ENCODE measurements at regions not wholly inside any gene's neighbourhood (a gene's known extent, or its start where the extent isn't known, plus 50 kb on each side); places are given as distances from the start of the nearest gene placed in this dataset.

GRCh38 chr7:18162657-18163056 is 135.0 kb upstream of the PRPS1L1 start:
- TF ChIP-seq CREB1 (IDR thresholded peaks at IDR 0.05; ENCODE audit: low read depth) (no peak), REST (IDR thresholded peaks at IDR 0.05; ENCODE audit: low read depth, low read length) (no peak), EZH2 (IDR thresholded peaks at IDR 0.05; ENCODE audit: borderline replicate concordance, control insufficient read depth, low read depth, low read length) (no peak), JUND (IDR thresholded peaks at IDR 0.05; ENCODE audit: low read depth, low read length) (no peak), EP300 (IDR thresholded peaks at IDR 0.05; ENCODE audit: borderline replicate concordance in 1 of 2, control insufficient read depth in 1 of 2, low read depth in 2 of 2, low read length in 2 of 2) (no peak)
- TF ChIP-seq, protein P1, sequence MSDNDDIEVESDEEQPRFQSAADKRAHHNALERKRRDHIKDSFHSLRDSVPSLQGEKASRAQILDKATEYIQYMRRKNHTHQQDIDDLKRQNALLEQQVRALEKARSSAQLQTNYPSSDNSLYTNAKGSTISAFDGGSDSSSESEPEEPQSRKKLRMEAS (IDR thresholded peaks at IDR 0.05; ENCODE audit: low read depth, low read length), result no peak
